Myocyte (in vitro differentiated cells): ENCODE measurements at regions not wholly inside any gene's neighbourhood (a gene's known extent, or its start where the extent isn't known, plus 50 kb on each side); places are given as distances from the start of the nearest gene placed in this dataset.
"Not testable (repeated sequence)": the region's sequence is repeated elsewhere in the genome, so short reads cannot be mapped to it uniquely, and the experiment has no call there.

Experiments used
- DNase-seq: peaks from one replicate; pipeline ENCODE4 v3.0.0-alpha.2; 2012; ENCODE audit warnings: low read depth

DNA sequence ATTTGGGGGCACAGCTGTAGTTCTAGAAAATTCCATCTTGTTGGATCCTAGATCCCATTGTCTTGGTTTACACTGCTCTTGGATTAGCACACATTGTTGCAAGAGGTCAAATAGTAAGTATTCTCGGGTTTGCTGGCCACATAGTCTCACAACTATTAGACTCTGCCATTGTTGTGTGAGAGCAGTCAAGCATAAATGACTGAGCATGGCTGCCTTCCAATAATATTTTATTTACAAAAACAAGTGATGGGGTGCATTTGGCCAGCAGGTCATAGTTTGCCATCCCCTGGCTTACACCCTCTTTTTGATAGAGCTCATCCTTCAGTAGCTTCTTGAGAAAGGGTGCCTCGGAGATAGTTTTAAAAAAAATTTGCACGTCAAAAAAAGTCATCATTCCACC, 77.9 kb upstream of the ALX4 start:
- DNase-seq, result no peak

DNA sequence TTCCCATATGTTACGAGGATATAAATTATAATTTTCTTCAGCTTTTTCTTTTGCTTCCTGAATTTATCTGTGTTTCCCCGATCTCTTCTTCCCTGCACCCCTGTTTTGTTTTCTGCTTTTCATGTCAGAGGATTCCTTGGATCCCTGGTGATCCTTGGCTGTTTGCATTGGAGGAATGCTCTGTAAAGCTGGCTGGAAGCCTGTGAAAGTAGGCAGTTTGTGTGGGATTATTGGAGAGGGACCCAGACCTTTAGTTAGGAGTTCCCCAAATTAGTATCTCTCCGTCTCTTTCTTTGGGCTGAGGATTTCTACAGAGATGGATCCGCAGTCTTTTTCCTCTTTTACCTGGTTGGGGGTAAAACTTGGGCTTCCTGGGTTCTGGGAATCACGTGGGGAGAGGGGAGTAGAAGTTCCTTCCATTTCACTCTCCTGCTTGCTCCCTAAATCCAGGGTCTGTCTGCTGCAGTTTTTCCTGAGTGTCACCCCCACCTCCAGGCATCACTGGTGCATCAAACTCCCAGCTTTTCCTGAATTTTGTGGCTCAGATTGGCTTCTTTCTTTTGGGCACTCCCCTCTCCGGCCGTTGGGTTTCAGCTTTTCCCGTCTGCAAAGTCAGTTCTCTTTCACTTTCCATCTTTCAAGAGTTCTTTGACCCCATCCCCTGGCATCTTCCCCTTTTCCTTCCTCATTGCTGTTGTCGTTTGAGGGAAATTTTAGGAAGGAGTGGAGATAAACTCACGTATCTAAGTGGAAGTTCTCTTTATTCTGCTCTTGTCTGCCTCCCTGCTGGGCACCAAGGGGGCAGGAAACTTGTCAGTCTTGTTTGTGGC, 79.1 kb upstream of the ALX4 start:
- DNase-seq, result no peak

DNA sequence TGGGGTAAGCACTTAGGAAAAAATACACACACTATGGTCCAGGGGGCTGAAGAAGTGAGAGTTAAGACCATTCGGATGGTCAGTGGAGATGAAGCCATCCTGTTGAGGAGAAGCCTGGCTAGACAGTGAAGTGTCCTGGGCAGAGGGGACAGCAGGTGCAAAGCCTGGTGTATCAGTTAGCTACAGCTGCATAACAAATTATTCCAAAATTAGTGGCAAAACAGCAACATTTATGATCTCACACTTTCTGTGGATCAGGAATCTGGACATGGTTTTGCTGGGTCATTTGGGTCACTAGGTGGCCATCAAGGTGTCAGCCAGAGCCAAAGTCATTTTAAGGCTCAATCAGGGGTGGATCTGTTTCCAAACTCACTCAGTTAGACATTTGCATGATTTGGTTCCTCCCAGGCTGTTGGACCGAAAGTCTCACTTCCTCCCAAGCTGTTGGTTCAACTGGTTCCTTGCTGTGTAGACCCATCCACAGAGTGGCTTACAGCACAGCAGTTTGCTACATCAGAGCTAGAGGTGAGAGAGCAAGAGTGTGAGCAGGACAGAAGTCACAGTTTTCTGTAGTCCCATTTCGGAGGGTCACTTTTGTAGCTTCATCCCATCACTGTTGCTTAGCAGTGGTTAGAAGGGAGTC, 80.1 kb upstream of the ALX4 start:
- DNase-seq, result no peak

DNA sequence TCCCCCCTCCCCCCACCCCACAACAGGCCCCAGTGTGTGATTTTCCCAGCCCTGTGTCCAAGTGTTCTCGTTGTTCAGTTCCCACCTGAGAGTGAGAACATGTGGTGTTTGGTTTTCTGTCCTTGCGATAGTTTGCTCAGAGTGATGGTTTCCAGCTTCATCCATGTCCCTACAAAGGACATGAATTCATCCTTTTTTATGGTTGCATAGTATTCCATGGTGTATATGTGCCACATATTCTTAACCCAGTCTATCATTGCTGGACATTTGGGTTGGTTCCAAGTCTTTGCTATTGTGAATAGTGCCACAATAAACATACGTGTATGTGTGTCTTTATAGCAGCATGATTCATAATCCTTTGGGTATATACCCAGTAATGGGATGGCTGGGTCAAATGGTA, 81.1 kb upstream of the ALX4 start:
- DNase-seq, result not testable (repeated sequence)

DNA sequence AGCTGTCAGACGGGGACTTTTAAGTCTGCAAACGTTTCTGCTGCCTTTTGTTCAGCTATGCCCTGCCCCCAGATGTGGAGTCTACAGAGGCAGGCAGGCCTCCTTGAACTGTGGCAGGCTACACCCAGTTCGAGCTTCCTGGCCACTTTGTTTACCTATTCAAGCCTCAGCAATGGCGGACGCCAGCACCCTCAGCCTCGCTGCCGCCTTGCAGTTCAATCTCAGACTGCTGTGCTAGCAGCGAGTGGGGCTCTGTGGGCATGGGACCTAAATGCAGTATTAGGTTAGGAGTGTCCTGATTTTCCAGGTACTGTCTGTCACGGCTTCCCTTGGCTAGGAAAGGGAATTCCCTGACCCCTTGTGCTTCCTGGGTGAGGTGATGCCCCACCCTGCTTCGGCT, 86.8 kb upstream of the ALX4 start:
- DNase-seq, result not testable (repeated sequence)

DNA sequence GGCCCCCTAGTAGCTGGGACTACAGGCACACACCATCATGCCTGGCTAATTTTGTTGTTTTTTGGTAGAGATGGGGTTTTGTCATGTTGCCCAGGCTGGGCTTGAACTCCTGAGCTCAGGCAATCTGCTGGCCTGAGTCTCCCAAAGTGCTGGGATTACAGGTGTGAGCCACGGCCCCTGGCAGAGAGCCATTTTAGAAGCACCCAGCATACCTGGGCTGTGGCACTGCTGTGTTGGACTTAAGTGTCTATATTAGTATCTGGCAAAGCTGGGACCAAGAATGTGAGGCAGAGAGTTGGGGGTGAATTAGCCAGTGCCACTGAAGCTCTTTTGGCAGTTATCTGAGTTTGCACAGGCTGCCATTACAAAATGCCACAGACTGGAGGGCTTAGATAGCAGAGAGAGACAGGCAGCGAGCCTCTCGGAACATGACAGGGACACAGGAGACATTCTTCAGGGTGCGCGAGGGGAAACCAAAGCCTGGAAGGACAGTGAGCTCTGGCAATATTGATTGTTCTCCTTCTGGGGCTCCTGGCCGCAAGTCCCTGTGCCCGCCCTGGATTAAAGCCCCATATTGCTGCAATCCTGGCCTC, 87.7 kb upstream of the ALX4 start:
- no peak for DNase-seq

DNA sequence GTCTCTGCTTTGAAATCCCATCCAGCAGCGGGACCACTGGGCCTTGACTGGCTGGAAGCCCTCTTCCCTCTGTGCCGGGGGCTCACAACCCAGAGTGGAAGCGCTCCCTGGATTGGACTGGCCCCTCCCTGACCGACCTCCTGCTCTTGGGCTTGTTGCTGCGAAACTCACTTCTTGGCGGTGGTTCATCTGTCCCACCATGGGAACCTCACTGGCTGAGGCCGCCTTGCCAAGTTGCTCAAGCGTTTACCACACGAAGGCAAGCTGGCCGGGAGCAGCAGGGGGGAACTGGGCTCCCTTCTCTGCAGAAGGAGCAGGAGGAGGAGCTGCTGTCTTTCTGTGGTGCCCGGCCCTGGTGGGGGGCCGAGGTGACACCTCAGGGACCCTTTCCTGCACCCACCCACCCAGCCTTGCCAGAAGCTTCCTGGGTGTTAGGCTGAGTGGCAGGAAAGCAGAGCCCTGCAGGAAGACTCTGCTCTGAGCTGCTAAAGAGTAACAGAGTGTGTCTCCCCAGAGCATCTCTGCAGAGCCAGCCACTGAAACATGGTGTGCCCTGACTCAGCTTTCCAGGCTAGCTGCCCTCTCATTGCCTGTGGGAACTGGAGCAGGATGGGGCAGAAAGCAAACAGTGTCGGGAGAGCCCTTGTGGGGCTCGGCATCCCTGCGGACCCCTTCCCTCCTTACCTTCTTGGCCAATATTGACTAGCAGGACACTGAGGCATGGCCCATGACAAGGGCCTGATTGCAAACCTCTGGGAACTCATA, 88.5 kb upstream of the ALX4 start:
- no peak for DNase-seq

DNA sequence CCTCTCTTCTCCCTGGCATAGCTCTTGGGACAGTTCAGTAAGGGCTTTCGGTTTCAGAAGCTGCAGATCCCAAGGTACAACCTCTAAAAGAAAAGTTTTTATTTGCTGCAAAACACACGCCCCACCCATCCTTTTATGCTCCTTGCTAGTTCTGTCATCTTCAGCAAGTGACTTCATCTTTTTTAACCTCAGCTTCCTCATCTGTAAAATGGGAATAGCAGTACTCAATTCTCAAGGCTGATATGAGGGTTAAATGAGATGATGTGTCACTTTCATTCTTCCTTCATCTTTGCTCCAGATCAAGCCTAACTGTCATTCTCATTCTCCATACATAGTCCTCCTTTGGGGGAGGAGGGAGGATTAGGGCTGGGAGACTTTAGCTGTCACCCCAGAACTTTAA, 90.0 kb upstream of the ALX4 start:
- DNase-seq, result no peak

DNA sequence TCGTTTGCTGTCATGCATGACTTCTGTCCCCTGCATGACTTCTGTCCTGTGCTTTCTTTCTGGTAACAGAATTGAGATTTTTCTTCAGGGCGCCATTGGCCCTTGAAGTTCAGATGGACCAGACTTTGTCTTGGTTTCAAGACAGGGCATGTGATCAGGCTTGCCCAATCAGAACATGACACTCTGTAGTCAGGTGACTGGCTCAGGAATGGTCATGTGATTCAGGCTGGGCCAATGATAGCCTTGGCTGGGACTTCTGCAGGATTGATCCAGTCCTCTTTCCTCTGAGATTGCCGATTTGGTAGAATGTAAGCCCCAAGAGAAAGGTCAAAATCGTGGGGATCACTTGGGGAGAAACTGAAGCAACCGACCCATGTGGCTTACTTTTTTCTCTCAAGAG, 90.5 kb upstream of the ALX4 start:
- DNase-seq, result no peak

DNA sequence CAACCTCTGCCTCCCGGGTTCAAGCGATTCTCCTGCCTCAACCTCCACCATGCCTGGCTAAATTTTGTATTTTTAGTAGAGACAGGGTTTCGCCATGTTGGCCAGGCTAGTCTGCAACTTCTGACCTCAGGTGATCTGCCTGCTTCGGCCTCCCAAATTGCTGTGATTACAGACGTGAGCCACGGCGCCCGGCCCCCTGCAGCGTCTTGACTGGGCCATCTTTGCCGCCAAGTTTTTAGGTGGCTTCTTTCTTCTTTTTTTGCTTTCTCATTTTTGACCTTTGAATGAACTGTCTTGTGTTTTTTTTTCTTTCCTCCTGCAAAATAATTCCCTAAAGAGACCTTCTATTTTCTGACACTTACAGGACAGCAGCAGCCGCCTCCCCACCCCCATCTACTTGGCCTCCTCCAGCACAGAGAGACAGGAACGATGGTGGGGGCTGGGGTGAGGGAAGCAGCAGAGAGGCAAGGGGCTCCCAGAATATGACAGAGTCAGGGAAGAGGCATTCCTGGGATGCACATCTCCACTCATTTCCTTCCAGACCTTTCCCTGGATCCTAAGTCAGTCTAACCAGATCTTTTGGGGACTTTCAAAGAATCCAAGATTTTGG, 92.6 kb upstream of the ALX4 start:
- peak; percentile 23 for DNase-seq

DNA sequence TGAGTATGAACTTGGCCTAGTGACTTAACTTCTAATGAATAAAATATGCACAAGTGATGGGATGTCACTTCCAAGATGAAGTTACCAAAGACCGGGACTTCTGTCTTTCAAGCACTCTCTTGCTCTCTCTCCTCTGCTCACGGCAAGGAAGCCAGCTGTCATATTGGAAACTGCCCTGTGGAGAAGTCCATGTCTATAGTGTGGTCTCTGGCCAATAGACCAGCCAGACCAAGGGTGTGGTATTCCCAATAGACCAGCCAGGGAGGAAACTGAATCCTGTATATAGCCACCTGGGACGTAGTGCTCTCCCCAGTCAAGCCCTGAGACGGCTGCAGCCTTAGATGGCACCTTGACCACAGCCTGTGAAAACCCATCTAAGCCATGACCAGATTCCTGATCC, 93.2 kb upstream of the ALX4 start:
- peak; percentile 62 for DNase-seq

DNA sequence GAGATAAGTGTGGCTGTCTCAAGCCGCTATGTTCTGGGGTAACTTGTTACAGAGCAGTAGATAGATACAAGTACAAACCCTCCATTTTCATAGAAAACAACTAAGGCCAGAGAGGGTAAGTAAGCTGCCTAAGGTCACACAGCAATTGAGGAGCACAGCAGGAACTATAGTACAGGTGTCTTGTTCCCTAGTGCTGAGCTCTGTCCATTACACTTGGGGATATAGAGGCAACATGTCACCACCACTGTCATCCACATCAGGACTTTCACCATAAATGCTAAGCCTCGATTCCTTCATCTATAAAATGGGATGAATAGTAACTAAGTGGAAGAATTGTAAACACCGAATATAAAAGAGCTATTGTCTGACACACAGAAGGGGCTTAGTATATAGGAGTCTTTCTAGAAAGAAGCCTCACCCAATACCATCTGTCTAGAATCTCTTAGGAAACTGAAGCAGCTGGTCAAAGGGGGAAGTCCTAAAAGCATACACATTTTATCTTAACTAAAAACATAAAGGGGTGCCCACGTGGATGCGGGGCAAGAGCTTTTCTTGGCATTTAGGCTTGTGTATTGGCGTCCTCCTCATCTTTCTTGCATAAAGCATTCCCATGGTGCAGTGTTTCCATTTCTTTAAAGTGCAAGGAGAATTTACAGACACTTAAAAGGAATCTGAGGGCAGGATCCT, 93.8 kb upstream of the ALX4 start:
- peak; percentile 24 for DNase-seq

DNA sequence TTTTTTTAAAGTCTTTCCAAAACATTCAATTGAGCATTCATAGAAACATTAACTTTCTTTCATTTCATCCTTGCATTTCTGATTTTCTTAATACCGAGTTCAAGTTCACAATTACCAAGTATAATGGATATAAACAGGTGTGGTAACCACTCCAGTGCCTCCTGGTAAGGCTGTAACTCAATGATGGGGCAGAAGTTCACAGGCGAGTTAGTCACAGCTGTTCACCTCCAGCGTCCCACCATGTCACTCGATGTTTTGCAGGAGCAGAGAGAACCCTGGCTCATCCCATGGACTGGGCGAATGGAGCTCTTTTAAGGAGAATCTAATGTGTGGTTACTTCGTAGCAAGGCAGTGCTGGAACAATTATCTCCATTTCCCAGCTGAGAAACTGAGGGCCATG, 94.4 kb upstream of the ALX4 start:
- DNase-seq, result peak; percentile 88

DNA sequence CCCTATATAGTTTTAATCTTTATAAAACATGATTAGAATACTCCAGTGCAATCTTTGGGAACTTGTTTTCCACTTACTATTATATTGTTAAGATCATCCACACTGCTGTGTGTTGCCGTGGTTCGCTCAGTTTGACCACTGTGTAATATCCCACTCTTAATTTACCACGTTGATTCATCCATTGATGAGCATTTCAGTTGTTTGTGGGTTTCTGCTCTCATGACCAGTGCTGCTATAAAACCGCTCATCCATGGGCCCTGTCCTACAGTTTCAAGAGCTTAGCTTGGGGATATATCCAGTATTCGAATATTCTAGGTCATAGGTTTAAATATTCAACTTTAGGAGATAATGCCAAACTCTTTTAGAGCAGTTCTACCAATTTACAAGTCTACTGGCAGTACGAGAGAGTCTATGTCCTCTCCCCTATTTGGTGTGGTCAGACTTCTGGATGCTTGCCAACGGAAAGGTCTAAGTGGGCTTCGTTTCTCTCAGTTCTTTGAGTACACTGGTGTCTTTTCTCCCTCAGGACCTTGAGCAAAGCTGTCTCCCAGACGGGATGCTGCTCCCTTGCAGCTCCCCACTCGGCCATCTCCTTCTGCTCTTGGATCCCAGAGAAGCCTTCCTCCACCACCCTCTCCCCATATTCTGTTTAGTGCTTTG, 94.9 kb upstream of the ALX4 start:
- DNase-seq, result peak; percentile 73

DNA sequence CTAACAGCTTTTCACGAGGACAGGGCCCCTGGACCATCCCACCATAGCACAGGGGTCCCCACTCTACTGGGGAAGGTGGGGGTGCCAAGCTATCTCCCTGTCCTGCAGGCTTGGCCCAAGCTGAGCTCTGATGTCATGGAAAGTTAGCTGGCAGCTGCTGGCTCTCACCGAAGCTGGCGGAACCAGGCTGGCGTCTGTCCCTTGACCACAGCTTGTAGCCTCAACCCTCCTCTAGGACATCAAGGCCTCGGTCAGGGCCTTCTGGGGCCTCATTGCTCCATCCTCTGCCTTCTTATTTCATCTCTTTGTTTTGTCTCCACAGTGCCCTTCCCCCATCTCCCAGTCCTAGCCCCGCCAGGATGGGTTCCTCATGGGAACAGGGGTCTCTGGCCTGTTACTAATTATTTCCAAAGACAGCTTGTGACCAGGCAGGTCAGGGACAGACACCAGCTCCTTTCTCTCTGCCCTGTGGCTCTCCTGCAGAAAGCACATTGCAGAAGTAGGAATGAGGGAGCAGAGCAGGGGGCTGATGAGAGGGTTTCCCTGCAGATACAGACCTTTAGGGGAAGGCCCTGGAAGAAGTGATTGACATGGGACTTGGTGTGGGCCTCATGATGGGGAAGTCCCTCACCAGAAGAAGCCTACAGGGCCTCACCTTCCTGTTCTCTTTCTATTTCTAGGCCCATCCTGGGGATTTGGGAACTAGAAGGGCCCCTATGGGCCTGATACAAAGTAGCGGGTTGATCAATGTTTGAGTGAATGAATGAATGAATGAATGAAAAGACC, 97.5 kb upstream of the ALX4 start:
- peak; percentile 92 for DNase-seq

DNA sequence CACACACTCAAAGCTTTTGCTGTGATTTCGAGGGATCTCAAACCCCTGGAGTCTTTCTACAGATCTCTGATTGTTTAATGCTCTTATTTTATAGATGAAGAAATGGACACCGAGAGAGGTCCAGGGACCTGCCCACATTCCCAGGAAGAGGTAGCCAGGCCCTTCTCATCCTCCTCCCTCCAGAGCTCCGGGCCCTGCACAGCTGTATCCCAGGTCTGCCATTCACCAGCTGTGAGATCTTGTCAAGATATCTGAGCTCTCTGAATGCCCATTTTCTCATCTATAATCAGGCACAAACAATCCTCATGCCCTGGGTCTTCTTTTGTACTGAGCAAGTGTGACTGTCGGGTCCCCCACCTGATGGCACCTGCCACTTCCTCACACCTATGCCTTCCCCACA, 98.2 kb upstream of the ALX4 start:
- no peak for DNase-seq

DNA sequence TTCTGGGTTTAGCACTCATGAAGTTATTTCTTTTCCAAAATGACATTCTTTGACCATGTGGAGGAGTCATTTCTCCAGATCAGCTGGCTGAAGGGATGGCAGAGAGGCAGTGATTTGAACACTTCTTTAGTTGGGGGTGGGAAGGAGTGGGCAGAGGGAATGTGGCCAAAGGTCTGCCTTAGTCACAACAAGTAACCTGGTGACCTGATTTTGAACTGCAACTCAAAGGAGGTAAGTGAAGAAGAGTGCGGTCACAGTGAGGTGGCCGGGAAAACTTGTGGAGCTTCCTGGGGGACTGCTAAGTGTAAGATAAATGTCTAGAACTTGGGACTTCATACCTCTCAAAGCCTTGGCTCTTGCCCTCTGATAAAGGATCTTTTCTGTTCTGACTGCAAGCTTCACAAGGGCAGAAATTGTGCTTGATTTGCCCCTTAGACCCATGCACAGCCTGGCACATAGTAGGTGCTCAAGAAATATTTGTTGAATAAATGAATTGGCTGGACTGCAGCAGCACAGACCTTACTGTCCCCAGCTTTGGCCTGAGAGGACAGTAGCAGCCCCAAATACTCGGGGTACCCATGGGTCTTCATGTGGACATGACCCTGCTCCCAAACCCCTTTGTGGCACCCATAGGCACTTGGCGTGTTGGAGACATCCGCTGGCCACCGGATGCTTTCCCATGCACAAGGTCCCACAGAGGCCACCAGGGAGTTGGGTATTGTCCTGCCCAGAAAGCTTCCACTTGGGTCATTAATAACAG, 99.0 kb upstream of the ALX4 start:
- DNase-seq, result no peak

DNA sequence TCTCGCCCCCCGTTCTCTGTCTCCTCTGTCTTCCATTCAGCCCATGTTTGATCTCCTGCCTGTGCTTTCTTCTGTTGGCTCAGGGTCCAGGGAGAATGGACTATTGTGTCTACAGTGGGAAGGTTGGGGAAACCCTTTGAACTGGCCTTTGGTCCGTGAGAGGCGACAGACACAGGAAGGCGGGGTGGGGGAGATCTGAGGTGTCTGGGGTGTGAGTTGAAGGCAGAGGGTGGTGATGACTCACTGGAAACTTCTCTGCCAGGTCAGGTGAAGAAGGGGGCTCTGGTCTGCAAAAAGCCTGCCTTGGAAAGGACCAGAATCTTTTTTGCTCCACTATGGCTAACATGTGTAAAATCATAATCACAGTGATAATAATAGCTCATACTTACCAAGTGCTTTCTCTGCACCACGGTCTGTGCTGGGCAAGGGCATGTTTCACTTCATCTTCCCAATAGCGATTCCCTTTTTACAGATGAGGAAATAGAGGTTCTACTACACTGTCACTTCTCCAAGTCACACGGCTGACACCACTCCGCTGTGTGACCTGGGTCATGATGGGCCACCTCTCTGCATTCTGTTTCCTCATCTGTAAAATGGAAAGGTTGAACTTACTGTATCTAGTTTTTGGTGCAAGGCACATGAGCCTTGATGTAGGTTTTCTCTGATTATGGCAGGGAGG, 99.8 kb upstream of the ALX4 start:
- no peak for DNase-seq
